Astrocyte (in vitro differentiated cells and primary cell): ENCODE measurements at regions not wholly inside any gene's neighbourhood (a gene's known extent, or its start where the extent isn't known, plus 50 kb on each side); places are given as distances from the start of the nearest gene placed in this dataset.

Source experiments
- DNase-seq: peaks from one replicate; pipeline ENCODE4 v3.0.0-alpha.2; 2010; ENCODE audit warnings: low read depth
- FAIRE-seq: peaks from 2 replicates; lab custom pipeline; 2011; peaks lifted over from hg19 to GRCh38; lab: Jason Lieb, UNC
- H2AFZ ChIP-seq: 2 replicates; pipeline ENCODE4 v1.6.0; 2012; ENCODE audit warnings: low read depth, low read length, inconsistent platforms
- H3K27ac ChIP-seq: 2 replicates; pipeline ENCODE4 v1.5.1; 2011; ENCODE audit warnings: low read depth, low read length, inconsistent platforms
- H3K27me3 ChIP-seq: 2 replicates; pipeline ENCODE4 v1.6.0; 2011; ENCODE audit warnings: low read length, inconsistent platforms; ENCODE audit not compliant: insufficient read depth
- H3K36me3 ChIP-seq: 2 replicates; pipeline ENCODE4 v1.5.1; 2011; ENCODE audit warnings: low read length, inconsistent platforms; ENCODE audit not compliant: insufficient read depth
- H3K4me1 ChIP-seq: 2 replicates; pipeline ENCODE4 v1.5.1; 2011; ENCODE audit warnings: low read length, inconsistent platforms; ENCODE audit not compliant: insufficient read depth
- H3K4me2 ChIP-seq: 2 replicates; pipeline ENCODE4 v1.6.0; 2012; ENCODE audit warnings: low read length, inconsistent platforms
- H3K4me3 ChIP-seq: 2 replicates; pipeline ENCODE4 v1.5.1; 2011; ENCODE audit warnings: low read depth, mild to moderate bottlenecking, low read length, inconsistent platforms; ENCODE audit not compliant: insufficient read depth
- H3K79me2 ChIP-seq: 2 replicates; pipeline ENCODE4 v1.6.0; 2012; ENCODE audit warnings: mild to moderate bottlenecking, low read length, inconsistent platforms; ENCODE audit not compliant: insufficient read depth
- H3K9ac ChIP-seq: 2 replicates; pipeline ENCODE4 v1.6.0; 2012; ENCODE audit warnings: mild to moderate bottlenecking, low read length, inconsistent platforms
- H3K9me3 ChIP-seq: 2 replicates; pipeline ENCODE4 v1.5.1; 2012; ENCODE audit warnings: low read depth, mild to moderate bottlenecking, low read length, inconsistent platforms; ENCODE audit not compliant: insufficient read depth
- H4K20me1 ChIP-seq: 2 replicates; pipeline ENCODE4 v1.6.0; 2012; ENCODE audit warnings: low read length, inconsistent platforms; ENCODE audit not compliant: insufficient read depth
- H3K27ac Mint-ChIP-seq: one replicate; pipeline ENCODE4 v1.8.0; 2021; ENCODE audit warnings: mild to moderate bottlenecking, mixed read lengths; ENCODE audit not compliant: unreplicated experiment
- H3K27me3 Mint-ChIP-seq: one replicate; pipeline ENCODE4 v1.8.0; 2021; ENCODE audit warnings: low read depth, mixed read lengths; ENCODE audit not compliant: unreplicated experiment
- H3K36me3 Mint-ChIP-seq: one replicate; pipeline ENCODE4 v1.8.0; 2021; ENCODE audit warnings: low read depth, mixed read lengths; ENCODE audit not compliant: unreplicated experiment
- H3K4me1 Mint-ChIP-seq: one replicate; pipeline ENCODE4 v1.8.0; 2021; ENCODE audit warnings: low read depth, mixed read lengths; ENCODE audit not compliant: unreplicated experiment
- H3K4me3 Mint-ChIP-seq: one replicate; pipeline ENCODE4 v1.8.0; 2021; ENCODE audit warnings: mild to moderate bottlenecking, moderate library complexity, mixed read lengths; ENCODE audit not compliant: unreplicated experiment
- H3K9me3 Mint-ChIP-seq: one replicate; pipeline ENCODE4 v1.8.0; 2021; ENCODE audit warnings: mild to moderate bottlenecking, mixed read lengths; ENCODE audit not compliant: unreplicated experiment
- CTCF ChIP-seq: IDR thresholded peaks from 2 replicates; pipeline ENCODE4 v1.5.1; 2011; ENCODE audit warnings: low read depth, mild to moderate bottlenecking, inconsistent platforms, low read length, moderate library complexity; ENCODE audit not compliant: insufficient read depth
- EZH2 ChIP-seq: IDR thresholded peaks from 2 replicates; pipeline ENCODE4 v1.6.1; 2012; ENCODE audit warnings: mild to moderate bottlenecking, low read length, inconsistent platforms; ENCODE audit not compliant: insufficient read depth

DNA sequence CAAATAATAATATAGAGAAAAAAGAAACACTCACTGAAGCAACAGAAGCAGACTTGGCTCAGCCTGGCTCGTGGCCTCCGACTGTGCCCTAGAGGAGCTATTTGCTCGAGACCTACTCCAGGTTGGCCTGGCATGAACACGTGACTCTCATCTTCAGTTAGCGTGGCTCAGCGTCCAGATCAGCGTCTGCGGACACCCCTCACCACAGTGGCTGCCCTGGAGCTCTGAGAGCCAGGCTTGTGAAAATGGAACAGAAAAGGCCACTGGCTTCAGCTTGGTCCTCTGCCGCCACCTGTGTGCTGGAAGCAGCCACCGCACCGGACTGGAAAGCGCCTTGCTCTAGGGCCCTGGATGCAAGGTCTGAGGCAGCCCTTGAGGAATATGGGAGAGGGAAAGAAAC lies 1184.0 kb upstream of the GYPC start:
- peak; percentile 18 for TF ChIP-seq CTCF
- no peak for TF ChIP-seq EZH2
- Mint-ChIP-seq H3K36me3 (no peaks in the 10 kb centered on the region), H3K27me3 (no peaks in the 10 kb centered on the region), H3K9me3 (peaks cover 9% of the 10 kb centered on the region), H3K27ac (no peak overlapping the region), H3K4me1 (no peaks in the 10 kb centered on the region), H3K4me3 (no peak overlapping the region)
- H3K4me3 ChIP-seq = no peak overlapping the region
- H3K9me3 ChIP-seq = no peaks in the 10 kb centered on the region
- no peaks in the 10 kb centered on the region for H3K79me2 ChIP-seq
- H3K9ac ChIP-seq = no peak overlapping the region
- FAIRE-seq = no peak
- DNase-seq = no peak
- H3K4me2 ChIP-seq = no peak overlapping the region
- no peak overlapping the region for H2AFZ ChIP-seq
- H3K4me1 ChIP-seq = no peaks in the 10 kb centered on the region
- no peaks in the 10 kb centered on the region for H4K20me1 ChIP-seq
- no peak overlapping the region for H3K27ac ChIP-seq
- H3K27me3 ChIP-seq = no peaks in the 10 kb centered on the region
- no peaks in the 10 kb centered on the region for H3K36me3 ChIP-seq

- Mint-ChIP-seq H3K27me3 (no peaks in the 10 kb centered on the region), H3K4me3 (no peak overlapping the region), H3K36me3 (no peaks in the 10 kb centered on the region), H3K9me3 (peaks cover 19% of the 10 kb centered on the region), H3K4me1 (no peaks in the 10 kb centered on the region), H3K27ac (no peak overlapping the region)
- no peaks in the 10 kb centered on the region for H4K20me1 ChIP-seq
- H3K4me2 ChIP-seq = no peak overlapping the region
- H3K79me2 ChIP-seq = no peaks in the 10 kb centered on the region
- H3K27me3 ChIP-seq = no peaks in the 10 kb centered on the region
- no peak for TF ChIP-seq EZH2
- no peak for TF ChIP-seq CTCF
- no peak overlapping the region for H3K4me3 ChIP-seq
- H2AFZ ChIP-seq = no peak overlapping the region
- FAIRE-seq (no peak), DNase-seq (no peak)
- no peaks in the 10 kb centered on the region for H3K4me1 ChIP-seq
- H3K27ac ChIP-seq = no peak overlapping the region
- no peaks in the 10 kb centered on the region for H3K9me3 ChIP-seq
- no peaks in the 10 kb centered on the region for H3K36me3 ChIP-seq
- no peak overlapping the region for H3K9ac ChIP-seq
Observed at GRCh38 chr2:125479143-125479636, 1176.8 kb upstream of the GYPC start.

DNA sequence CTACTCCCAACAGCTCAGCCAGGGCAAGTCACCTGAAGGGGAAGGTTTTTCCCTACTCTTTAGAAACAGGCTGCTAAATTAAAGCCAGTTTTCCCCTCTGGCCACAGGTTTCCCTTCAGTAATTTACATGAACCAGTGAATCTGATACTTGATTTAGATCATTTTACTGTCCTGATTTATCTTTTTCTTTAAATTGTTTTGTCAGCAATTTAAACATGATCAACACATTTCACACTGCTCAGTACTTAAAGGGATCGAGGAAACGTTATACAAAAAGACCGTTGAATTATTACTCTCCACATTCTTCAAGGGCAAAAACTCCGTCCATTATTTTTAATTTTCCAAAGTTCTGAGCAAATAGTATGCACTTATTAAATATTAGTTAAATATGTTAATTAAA lies 1165.7 kb upstream of the GYPC start:
- Mint-ChIP-seq H3K4me3 (no peak overlapping the region), H3K4me1 (no peaks in the 10 kb centered on the region), H3K27me3 (no peaks in the 10 kb centered on the region), H3K9me3 (no peaks in the 10 kb centered on the region), H3K27ac (no peak overlapping the region), H3K36me3 (no peaks in the 10 kb centered on the region)
- Histone ChIP-seq H3K27me3 (no peaks in the 10 kb centered on the region), H3K4me3 (no peak overlapping the region), H3K79me2 (no peaks in the 10 kb centered on the region), H3K36me3 (no peaks in the 10 kb centered on the region), H2AFZ (no peak overlapping the region), H3K4me1 (no peaks in the 10 kb centered on the region), H3K4me2 (no peak overlapping the region), H3K27ac (no peak overlapping the region), H4K20me1 (no peaks in the 10 kb centered on the region), H3K9me3 (no peaks in the 10 kb centered on the region), H3K9ac (no peak overlapping the region)
- FAIRE-seq (no peak), DNase-seq (no peak)
- TF ChIP-seq EZH2 = no peak
- TF ChIP-seq CTCF = no peak
